H1 (cell line): ENCODE measurements at regions not wholly inside any gene's neighbourhood (a gene's known extent, or its start where the extent isn't known, plus 50 kb on each side); places are given as distances from the start of the nearest gene placed in this dataset.
"Not testable (repeated sequence)": the region's sequence is repeated elsewhere in the genome, so short reads cannot be mapped to it uniquely, and the experiment has no call there.

ENCODE experiments used
- CTCF ChIA-PET: fragments of 300-600 bp; sonication (Branson Sonifier 250); formaldehyde crosslinking; loops from one replicate; lab custom pipeline; 2021; ENCODE audit not compliant: partially characterized antibody; lab: Charles Lee
- POLR2A ChIA-PET: fragments of 300-600 bp; sonication (Branson Sonifier 250); formaldehyde crosslinking; loops from one replicate; lab custom pipeline; 2021; ENCODE audit warnings: inconsistent platforms; ENCODE audit not compliant: partially characterized antibody; lab: Charles Lee
- DNase-seq, 2 experiments: peaks; one replicate each; pipeline versions ENCODE4 v3.0.0 to v3.0.0-alpha.2; 2010 to 2022; ENCODE audit warnings: low spot score in 2 of 2, low read depth in 1 of 2, mixed read lengths in 1 of 2
- FAIRE-seq: peaks from 2 replicates; lab custom pipeline; 2011; peaks lifted over from hg19 to GRCh38; lab: Jason Lieb, UNC
- H2AFZ ChIP-seq: 2 replicates; pipeline ENCODE4 v1.8.1; 2012; ENCODE audit warnings: low read length, inconsistent platforms
- H2AK5ac ChIP-seq: 2 replicates; pipeline ENCODE4 v1.6.1; 2013; ENCODE audit warnings: low read depth, low read length
- H2BK120ac ChIP-seq: replicated peaks from 2 replicates; pipeline ENCODE3; 2013; ENCODE audit warnings: low read depth, low read length, inconsistent platforms
- H2BK12ac ChIP-seq: 2 replicates; pipeline ENCODE4 v1.6.1; 2013; ENCODE audit warnings: low read depth, low read length
- H2BK15ac ChIP-seq: 2 replicates; pipeline ENCODE4 v1.6.1; 2013; ENCODE audit warnings: low read length
- H2BK20ac ChIP-seq: 2 replicates; pipeline ENCODE4 v1.6.1; 2013; ENCODE audit warnings: low read length
- H2BK5ac ChIP-seq: 2 replicates; pipeline ENCODE4 v1.6.1; 2013; ENCODE audit warnings: low read depth, low read length
- H3K14ac ChIP-seq: 2 replicates; pipeline ENCODE4 v1.6.1; 2013; ENCODE audit warnings: inconsistent platforms; ENCODE audit not compliant: insufficient read length
- H3K18ac ChIP-seq: 2 replicates; pipeline ENCODE4 v1.6.1; 2013; ENCODE audit warnings: low read length; ENCODE audit errors: extremely low read depth
- H3K23ac ChIP-seq: 2 replicates; pipeline ENCODE4 v1.6.1; 2013; ENCODE audit warnings: inconsistent platforms; ENCODE audit not compliant: insufficient read length
- H3K23me2 ChIP-seq: 2 replicates; pipeline ENCODE4 v1.6.1; 2013; ENCODE audit warnings: low read depth, low read length
- H3K27ac ChIP-seq: 2 replicates; pipeline ENCODE4 v1.6.1; 2011; ENCODE audit warnings: low read depth, low read length, inconsistent platforms
- H3K27me3 ChIP-seq, 4 experiments: replicated peaks in 1 of 4; 1 replicate in 1 of 4; 2 replicates in 3 of 4; pipeline versions ENCODE4 v1.6.1 to v1.8.1; 2011 to 2013; ENCODE audit warnings: low read length in 3 of 4, mild to moderate bottlenecking in 3 of 4, inconsistent platforms in 2 of 4, mixed read lengths in 2 of 4, moderate library complexity in 1 of 4; ENCODE audit not compliant: control insufficient read depth in 3 of 4, insufficient read depth in 3 of 4; ENCODE audit errors: extremely low read depth in 1 of 4
- H3K36me3 ChIP-seq, 4 experiments: 2 replicates each; pipeline versions ENCODE4 v1.6.1 to v1.8.1; 2011 to 2013; ENCODE audit warnings: mild to moderate bottlenecking in 4 of 4, low read length in 3 of 4, moderate library complexity in 2 of 4, control low read depth in 1 of 4, inconsistent platforms in 1 of 4; ENCODE audit not compliant: insufficient read depth in 4 of 4, control insufficient read depth in 2 of 4
- H3K4ac ChIP-seq: replicated peaks from 2 replicates; pipeline ENCODE3; 2013; ENCODE audit warnings: low read length, low read depth, mixed read lengths, inconsistent platforms; ENCODE audit not compliant: insufficient read length
- H3K4me1 ChIP-seq, 4 experiments: replicated peaks in 1 of 4; 1 replicate in 1 of 4; 2 replicates in 3 of 4; pipeline versions ENCODE4 v1.6.1 to v1.8.1; 2011 to 2013; ENCODE audit warnings: low read length in 3 of 4, inconsistent platforms in 2 of 4, mixed read lengths in 1 of 4; ENCODE audit not compliant: insufficient read depth in 4 of 4, control insufficient read depth in 3 of 4
- H3K4me2 ChIP-seq, 2 experiments: 2 replicates each; pipeline versions ENCODE4 v1.6.1 to v1.8.1; 2011 to 2013; ENCODE audit warnings: low read depth in 2 of 2, low read length in 2 of 2, control low read depth in 1 of 2, inconsistent platforms in 1 of 2, mild to moderate bottlenecking in 1 of 2; ENCODE audit not compliant: insufficient read depth in 1 of 2
- H3K4me3 ChIP-seq, 4 experiments: fragments of 200-600, 300-600 bp in 1 of 4; sonication (generic), shearing (Covaris generic), sonication (Bioruptor Twin) in 1 of 4; 2 replicates each; pipeline versions ENCODE4 v1.5.1 to v1.8.1; 2011 to 2016; ENCODE audit warnings: low read length in 4 of 4, low read depth in 3 of 4, control low read depth in 2 of 4, inconsistent platforms in 2 of 4, mild to moderate bottlenecking in 2 of 4, mixed read lengths in 1 of 4, moderate library complexity in 1 of 4; ENCODE audit not compliant: insufficient read depth in 2 of 4; ENCODE audit errors: extremely low read depth in 1 of 4
- H3K56ac ChIP-seq: replicated peaks from 2 replicates; pipeline ENCODE3; 2013; ENCODE audit warnings: low read depth, mild to moderate bottlenecking, mixed read lengths, low read length, inconsistent platforms; ENCODE audit not compliant: insufficient read length
- H3K79me1 ChIP-seq: 2 replicates; pipeline ENCODE4 v1.6.1; 2013; ENCODE audit warnings: low read depth, low read length, control low read depth
- H3K79me2 ChIP-seq, 2 experiments: 2 replicates each; pipeline versions ENCODE4 v1.6.1 to v1.8.1; 2012 to 2013; ENCODE audit warnings: low read length in 2 of 2, mild to moderate bottlenecking in 2 of 2, inconsistent platforms in 1 of 2; ENCODE audit not compliant: insufficient read depth in 2 of 2, control insufficient read depth in 1 of 2
- H3K9ac ChIP-seq, 4 experiments: replicated peaks in 1 of 4; 1 replicate in 1 of 4; 2 replicates in 3 of 4; pipeline versions ENCODE4 v1.6.1 to v1.8.1; 2011 to 2013; ENCODE audit warnings: low read depth in 3 of 4, low read length in 3 of 4, control low read depth in 2 of 4, mild to moderate bottlenecking in 2 of 4, moderate library complexity in 2 of 4, inconsistent platforms in 1 of 4; ENCODE audit errors: extremely low read depth in 1 of 4
- H3K9me3 ChIP-seq, 2 experiments: 2 replicates each; pipeline versions ENCODE4 v1.6.1 to v1.8.1; 2012 to 2013; ENCODE audit warnings: mild to moderate bottlenecking in 2 of 2, moderate library complexity in 2 of 2, control low read depth in 1 of 2, inconsistent platforms in 1 of 2, low read depth in 1 of 2, low read length in 1 of 2, mixed read lengths in 1 of 2; ENCODE audit not compliant: insufficient read depth in 2 of 2
- H4K20me1 ChIP-seq, 2 experiments: replicated peaks in 1 of 2; 2 replicates each; pipeline versions ENCODE3 to v1.8.1; 2011 to 2013; ENCODE audit warnings: inconsistent platforms in 2 of 2, low read length in 2 of 2, mild to moderate bottlenecking in 1 of 2; ENCODE audit not compliant: insufficient read depth in 2 of 2, control insufficient read depth in 1 of 2
- H4K5ac ChIP-seq: 2 replicates; pipeline ENCODE4 v1.6.1; 2013; ENCODE audit warnings: low read length, low read depth, mixed read lengths, inconsistent platforms; ENCODE audit not compliant: insufficient read length
- H4K8ac ChIP-seq: 2 replicates; pipeline ENCODE4 v1.8.0; 2013; ENCODE audit warnings: mild to moderate bottlenecking, moderate library complexity, low read length, inconsistent platforms; ENCODE audit not compliant: insufficient read depth; ENCODE audit errors: extremely low read depth
- H4K91ac ChIP-seq: replicated peaks from 2 replicates; pipeline ENCODE3; 2013; ENCODE audit warnings: low read length, mixed read lengths, inconsistent platforms; ENCODE audit not compliant: insufficient read length
- WGBS, 2 experiments: shearing (Covaris generic) in 1 of 2; methylation state at CpG; one replicate each; pipeline versions ENCODE4 v1.1.6 to v1.1.7; 2013 to 2015; ENCODE audit warnings: low lambda C conversion rate in 2 of 2, mixed read lengths in 2 of 2, inconsistent platforms in 1 of 2, low coverage in 1 of 2, missing lambda C conversion rate in 1 of 2; ENCODE audit not compliant: insufficient replicate concordance in 2 of 2, insufficient coverage in 1 of 2, insufficient read length in 1 of 2; ENCODE audit errors: extremely low coverage in 1 of 2, missing lambda C conversion rate in 1 of 2; 5-methylcytosine and 5-hydroxymethylcytosine counted together

DNA sequence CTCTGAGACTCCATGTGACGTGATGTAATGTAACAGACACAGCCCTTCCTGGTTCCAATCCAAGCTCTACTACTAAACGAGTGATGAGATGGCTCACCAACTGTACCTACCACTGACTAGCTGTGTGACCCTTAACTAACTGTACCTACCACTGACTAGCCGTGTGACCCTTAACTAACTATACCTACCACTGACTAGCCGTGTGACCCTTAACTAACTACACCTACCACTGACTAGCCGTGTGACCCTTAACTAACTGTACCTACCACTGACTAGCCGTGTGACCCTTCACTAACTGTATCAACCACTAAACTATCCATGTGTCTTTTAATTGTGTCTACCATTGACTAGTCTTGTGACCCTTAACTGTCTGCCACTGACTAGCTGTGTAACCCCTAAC lies 111.2 kb downstream of the NPIPA5 start:
- H3K23ac ChIP-seq, H2BK120ac ChIP-seq, H3K9ac ChIP-seq, H3K27ac ChIP-seq, H3K56ac ChIP-seq, H3K4me3 ChIP-seq, FAIRE-seq, H3K18ac ChIP-seq, H2BK12ac ChIP-seq, H2BK15ac ChIP-seq, H2AFZ ChIP-seq, H4K8ac ChIP-seq, POLR2A ChIA-PET, H2BK5ac ChIP-seq, H3K4me2 ChIP-seq, CTCF ChIA-PET, H3K4ac ChIP-seq, H3K79me1 ChIP-seq, H3K4me1 ChIP-seq, H3K36me3 ChIP-seq, H3K79me2 ChIP-seq, H2AK5ac ChIP-seq, H4K20me1 ChIP-seq, DNase-seq, H2BK20ac ChIP-seq, H3K14ac ChIP-seq, H3K23me2 ChIP-seq, H3K27me3 ChIP-seq, H4K91ac ChIP-seq, H3K9me3 ChIP-seq, H4K5ac ChIP-seq: not testable (repeated sequence)
- WGBS, 2 experiments: 94% methylated on average over 3 of the region's 6 CpGs; no CpG with 5 or more reads in 1 of the 2 experiments

DNA sequence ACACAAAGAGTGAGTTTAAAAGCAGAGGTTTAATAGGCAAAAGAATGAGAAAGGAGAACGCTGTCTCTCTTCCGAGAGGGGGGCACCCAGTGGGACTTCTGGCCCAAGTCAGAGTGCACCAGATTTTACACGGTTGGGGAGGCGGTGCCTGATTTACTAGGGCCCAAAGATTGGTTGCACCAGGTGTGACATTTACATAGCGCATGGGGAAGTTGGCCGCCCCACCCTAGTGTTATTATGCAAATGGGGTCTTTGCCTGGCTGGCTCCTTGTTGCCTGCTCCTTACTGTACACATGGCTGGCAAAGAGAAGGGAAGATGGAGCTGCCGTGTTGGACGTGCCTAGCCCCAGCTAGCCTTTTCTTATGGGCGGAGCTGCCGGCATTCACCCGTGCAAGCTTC lies 115.9 kb downstream of the NPIPA5 start:
- H3K4me3 ChIP-seq, H3K56ac ChIP-seq, CTCF ChIA-PET, DNase-seq, H3K4ac ChIP-seq, H3K79me1 ChIP-seq, H2BK120ac ChIP-seq, H3K9ac ChIP-seq, H4K8ac ChIP-seq, H3K23me2 ChIP-seq, H2BK12ac ChIP-seq, H3K4me1 ChIP-seq, H3K79me2 ChIP-seq, H4K20me1 ChIP-seq, H2BK15ac ChIP-seq, H3K4me2 ChIP-seq, H3K18ac ChIP-seq, H3K36me3 ChIP-seq, H4K5ac ChIP-seq, H2AFZ ChIP-seq, H3K27me3 ChIP-seq, POLR2A ChIA-PET, H3K14ac ChIP-seq, H2BK20ac ChIP-seq, H3K27ac ChIP-seq, H3K9me3 ChIP-seq, H2AK5ac ChIP-seq, H2BK5ac ChIP-seq, FAIRE-seq, H3K23ac ChIP-seq, H4K91ac ChIP-seq: not testable (repeated sequence)
- 51% methylated on average over 6 of the region's 11 CpGs; no CpG with 5 or more reads in 1 of the 2 experiments for WGBS, 2 experiments
